ENCODE measurements at regions not wholly inside any gene's neighbourhood (a gene's known extent, or its start where the extent isn't known, plus 50 kb on each side); places are given as distances from the start of the nearest gene placed in this dataset.
"Not testable (repeated sequence)": the region's sequence is repeated elsewhere in the genome, so short reads cannot be mapped to it uniquely, and the experiment has no call there.

GRCh38 chr1:188023206-188023605 lies 1194.5 kb downstream of the PLA2G4A start:
- Mint-ChIP-seq H3K36me3 (no peaks in the 10 kb centered on the region), H3K4me3 (no peak overlapping the region), H3K27me3 (no peaks in the 10 kb centered on the region), H3K27ac (no peak overlapping the region), H3K9me3 (no peaks in the 10 kb centered on the region), H3K4me1 (ENCODE audit: unreplicated experiment) (no peaks in the 10 kb centered on the region)
- TF ChIP-seq CTCF (conservative IDR thresholded peaks at IDR 0.05), result no peak
- no peak for DNase-seq (ENCODE audit: extremely low spot score, unreplicated experiment)

DNA sequence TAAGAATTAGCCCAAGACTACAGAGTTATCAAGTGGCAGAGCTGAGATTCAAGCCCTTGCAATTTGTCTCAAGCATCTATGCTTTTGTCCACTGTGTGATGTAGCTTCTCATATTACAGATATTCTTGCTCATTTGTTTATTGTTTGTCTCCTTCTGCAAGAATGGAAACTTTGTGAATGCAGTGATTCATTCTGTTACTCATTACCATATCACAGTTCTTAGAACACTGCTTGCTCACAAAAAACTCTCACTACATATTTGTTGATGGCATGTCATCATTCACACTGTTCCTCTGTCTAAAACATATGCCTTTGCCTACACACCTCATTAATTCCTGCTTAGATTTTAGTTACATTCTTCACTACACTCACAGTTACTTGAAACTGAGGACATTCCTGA lies 1198.9 kb downstream of the PLA2G4A start:
- H3K36me3 Mint-ChIP-seq, result no peaks in the 10 kb centered on the region
- H3K27ac Mint-ChIP-seq, result no peak overlapping the region
- no peak for DNase-seq (ENCODE audit: extremely low spot score, unreplicated experiment)
- H3K27me3 Mint-ChIP-seq, result no peaks in the 10 kb centered on the region
- no peaks in the 10 kb centered on the region for H3K4me1 Mint-ChIP-seq (ENCODE audit: unreplicated experiment)
- H3K9me3 Mint-ChIP-seq, result no peaks in the 10 kb centered on the region
- H3K4me3 Mint-ChIP-seq, result no peak overlapping the region
- no peak for TF ChIP-seq CTCF (conservative IDR thresholded peaks at IDR 0.05)

- H3K36me3 Mint-ChIP-seq; H3K27me3 Mint-ChIP-seq; H3K4me3 Mint-ChIP-seq; H3K9me3 Mint-ChIP-seq; H3K4me1 Mint-ChIP-seq (ENCODE audit: unreplicated experiment); DNase-seq (ENCODE audit: extremely low spot score, unreplicated experiment); H3K27ac Mint-ChIP-seq: not testable (repeated sequence)
These were observed 1208.8 kb downstream of the PLA2G4A start for GRCh38 chr1:188037572-188037971.

- Mint-ChIP-seq H3K27ac (no peak overlapping the region), H3K36me3 (no peaks in the 10 kb centered on the region), H3K4me3 (no peak overlapping the region), H3K27me3 (no peaks in the 10 kb centered on the region), H3K4me1 (ENCODE audit: unreplicated experiment) (no peaks in the 10 kb centered on the region), H3K9me3 (no peaks in the 10 kb centered on the region)
- TF ChIP-seq CTCF (conservative IDR thresholded peaks at IDR 0.05), result no peak
- no peak for DNase-seq (ENCODE audit: extremely low spot score, unreplicated experiment)
These were observed 1214.9 kb downstream of the PLA2G4A start for GRCh38 chr1:188043536-188044245.

DNA sequence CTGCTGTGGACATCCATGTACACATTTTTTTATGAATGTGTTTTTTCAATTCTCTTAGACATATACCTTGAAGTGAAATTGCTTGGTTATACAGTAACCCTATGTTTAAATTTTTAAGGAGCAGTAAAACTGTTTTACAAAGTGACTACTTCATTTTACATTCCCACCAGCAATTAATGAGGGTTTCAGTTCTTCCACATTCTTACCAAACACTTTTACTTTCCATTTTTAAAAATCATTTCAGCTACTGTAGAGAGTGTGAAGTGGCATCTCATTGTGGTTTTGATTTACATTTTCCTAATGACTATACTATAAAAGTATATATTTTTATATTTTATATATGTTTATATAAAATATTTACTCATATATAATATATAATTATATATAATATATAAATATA lies 1221.5 kb downstream of the PLA2G4A start:
- no peak overlapping the region for H3K27ac Mint-ChIP-seq
- no peaks in the 10 kb centered on the region for H3K9me3 Mint-ChIP-seq
- no peak for TF ChIP-seq CTCF (conservative IDR thresholded peaks at IDR 0.05)
- no peaks in the 10 kb centered on the region for H3K4me1 Mint-ChIP-seq (ENCODE audit: unreplicated experiment)
- no peaks in the 10 kb centered on the region for H3K36me3 Mint-ChIP-seq
- H3K4me3 Mint-ChIP-seq, result no peak overlapping the region
- no peaks in the 10 kb centered on the region for H3K27me3 Mint-ChIP-seq
- no peak for DNase-seq (ENCODE audit: extremely low spot score, unreplicated experiment)

- Mint-ChIP-seq H3K27ac (no peak overlapping the region), H3K36me3 (no peaks in the 10 kb centered on the region), H3K4me1 (ENCODE audit: unreplicated experiment) (no peaks in the 10 kb centered on the region), H3K27me3 (no peaks in the 10 kb centered on the region), H3K9me3 (peaks cover 4% of the 10 kb centered on the region), H3K4me3 (no peak overlapping the region)
- no peak for DNase-seq (ENCODE audit: extremely low spot score, unreplicated experiment)
- TF ChIP-seq CTCF (conservative IDR thresholded peaks at IDR 0.05), result no peak
These were observed 1227.3 kb downstream of the PLA2G4A start for GRCh38 chr1:188056011-188056410.

Data from type B pancreatic cell (in vitro differentiated cells).